H1 (cell line): ENCODE measurements at regions not wholly inside any gene's neighbourhood (a gene's known extent, or its start where the extent isn't known, plus 50 kb on each side); places are given as distances from the start of the nearest gene placed in this dataset.

Experiments
- CTCF ChIA-PET: fragments of 300-600 bp; sonication (Branson Sonifier 250); formaldehyde crosslinking; loops from one replicate; lab custom pipeline; 2021; ENCODE audit not compliant: partially characterized antibody; lab: Charles Lee
- POLR2A ChIA-PET: fragments of 300-600 bp; sonication (Branson Sonifier 250); formaldehyde crosslinking; loops from one replicate; lab custom pipeline; 2021; ENCODE audit warnings: inconsistent platforms; ENCODE audit not compliant: partially characterized antibody; lab: Charles Lee
- DNase-seq, 2 experiments: peaks; one replicate each; pipeline versions ENCODE4 v3.0.0 to v3.0.0-alpha.2; 2010 to 2022; ENCODE audit warnings: low spot score in 2 of 2, low read depth in 1 of 2, mixed read lengths in 1 of 2
- FAIRE-seq: peaks from 2 replicates; lab custom pipeline; 2011; peaks lifted over from hg19 to GRCh38; lab: Jason Lieb, UNC
- H2AFZ ChIP-seq: 2 replicates; pipeline ENCODE4 v1.8.1; 2012; ENCODE audit warnings: low read length, inconsistent platforms
- H2AK5ac ChIP-seq: 2 replicates; pipeline ENCODE4 v1.6.1; 2013; ENCODE audit warnings: low read depth, low read length
- H2BK120ac ChIP-seq: replicated peaks from 2 replicates; pipeline ENCODE3; 2013; ENCODE audit warnings: low read depth, low read length, inconsistent platforms
- H2BK12ac ChIP-seq: 2 replicates; pipeline ENCODE4 v1.6.1; 2013; ENCODE audit warnings: low read depth, low read length
- H2BK15ac ChIP-seq: 2 replicates; pipeline ENCODE4 v1.6.1; 2013; ENCODE audit warnings: low read length
- H2BK20ac ChIP-seq: 2 replicates; pipeline ENCODE4 v1.6.1; 2013; ENCODE audit warnings: low read length
- H2BK5ac ChIP-seq: 2 replicates; pipeline ENCODE4 v1.6.1; 2013; ENCODE audit warnings: low read depth, low read length
- H3K14ac ChIP-seq: 2 replicates; pipeline ENCODE4 v1.6.1; 2013; ENCODE audit warnings: inconsistent platforms; ENCODE audit not compliant: insufficient read length
- H3K18ac ChIP-seq: 2 replicates; pipeline ENCODE4 v1.6.1; 2013; ENCODE audit warnings: low read length; ENCODE audit errors: extremely low read depth
- H3K23ac ChIP-seq: 2 replicates; pipeline ENCODE4 v1.6.1; 2013; ENCODE audit warnings: inconsistent platforms; ENCODE audit not compliant: insufficient read length
- H3K23me2 ChIP-seq: 2 replicates; pipeline ENCODE4 v1.6.1; 2013; ENCODE audit warnings: low read depth, low read length
- H3K27ac ChIP-seq: 2 replicates; pipeline ENCODE4 v1.6.1; 2011; ENCODE audit warnings: low read depth, low read length, inconsistent platforms
- H3K27me3 ChIP-seq, 4 experiments: replicated peaks in 1 of 4; 1 replicate in 1 of 4; 2 replicates in 3 of 4; pipeline versions ENCODE4 v1.6.1 to v1.8.1; 2011 to 2013; ENCODE audit warnings: low read length in 3 of 4, mild to moderate bottlenecking in 3 of 4, inconsistent platforms in 2 of 4, mixed read lengths in 2 of 4, moderate library complexity in 1 of 4; ENCODE audit not compliant: control insufficient read depth in 3 of 4, insufficient read depth in 3 of 4; ENCODE audit errors: extremely low read depth in 1 of 4
- H3K36me3 ChIP-seq, 4 experiments: 2 replicates each; pipeline versions ENCODE4 v1.6.1 to v1.8.1; 2011 to 2013; ENCODE audit warnings: mild to moderate bottlenecking in 4 of 4, low read length in 3 of 4, moderate library complexity in 2 of 4, control low read depth in 1 of 4, inconsistent platforms in 1 of 4; ENCODE audit not compliant: insufficient read depth in 4 of 4, control insufficient read depth in 2 of 4
- H3K4ac ChIP-seq: replicated peaks from 2 replicates; pipeline ENCODE3; 2013; ENCODE audit warnings: low read length, low read depth, mixed read lengths, inconsistent platforms; ENCODE audit not compliant: insufficient read length
- H3K4me1 ChIP-seq, 4 experiments: replicated peaks in 1 of 4; 1 replicate in 1 of 4; 2 replicates in 3 of 4; pipeline versions ENCODE4 v1.6.1 to v1.8.1; 2011 to 2013; ENCODE audit warnings: low read length in 3 of 4, inconsistent platforms in 2 of 4, mixed read lengths in 1 of 4; ENCODE audit not compliant: insufficient read depth in 4 of 4, control insufficient read depth in 3 of 4
- H3K4me2 ChIP-seq, 2 experiments: 2 replicates each; pipeline versions ENCODE4 v1.6.1 to v1.8.1; 2011 to 2013; ENCODE audit warnings: low read depth in 2 of 2, low read length in 2 of 2, control low read depth in 1 of 2, inconsistent platforms in 1 of 2, mild to moderate bottlenecking in 1 of 2; ENCODE audit not compliant: insufficient read depth in 1 of 2
- H3K4me3 ChIP-seq, 4 experiments: fragments of 200-600, 300-600 bp in 1 of 4; sonication (generic), shearing (Covaris generic), sonication (Bioruptor Twin) in 1 of 4; 2 replicates each; pipeline versions ENCODE4 v1.5.1 to v1.8.1; 2011 to 2016; ENCODE audit warnings: low read length in 4 of 4, low read depth in 3 of 4, control low read depth in 2 of 4, inconsistent platforms in 2 of 4, mild to moderate bottlenecking in 2 of 4, mixed read lengths in 1 of 4, moderate library complexity in 1 of 4; ENCODE audit not compliant: insufficient read depth in 2 of 4; ENCODE audit errors: extremely low read depth in 1 of 4
- H3K56ac ChIP-seq: replicated peaks from 2 replicates; pipeline ENCODE3; 2013; ENCODE audit warnings: low read depth, mild to moderate bottlenecking, mixed read lengths, low read length, inconsistent platforms; ENCODE audit not compliant: insufficient read length
- H3K79me1 ChIP-seq: 2 replicates; pipeline ENCODE4 v1.6.1; 2013; ENCODE audit warnings: low read depth, low read length, control low read depth
- H3K79me2 ChIP-seq, 2 experiments: 2 replicates each; pipeline versions ENCODE4 v1.6.1 to v1.8.1; 2012 to 2013; ENCODE audit warnings: low read length in 2 of 2, mild to moderate bottlenecking in 2 of 2, inconsistent platforms in 1 of 2; ENCODE audit not compliant: insufficient read depth in 2 of 2, control insufficient read depth in 1 of 2
- H3K9ac ChIP-seq, 4 experiments: replicated peaks in 1 of 4; 1 replicate in 1 of 4; 2 replicates in 3 of 4; pipeline versions ENCODE4 v1.6.1 to v1.8.1; 2011 to 2013; ENCODE audit warnings: low read depth in 3 of 4, low read length in 3 of 4, control low read depth in 2 of 4, mild to moderate bottlenecking in 2 of 4, moderate library complexity in 2 of 4, inconsistent platforms in 1 of 4; ENCODE audit errors: extremely low read depth in 1 of 4
- H3K9me3 ChIP-seq, 2 experiments: 2 replicates each; pipeline versions ENCODE4 v1.6.1 to v1.8.1; 2012 to 2013; ENCODE audit warnings: mild to moderate bottlenecking in 2 of 2, moderate library complexity in 2 of 2, control low read depth in 1 of 2, inconsistent platforms in 1 of 2, low read depth in 1 of 2, low read length in 1 of 2, mixed read lengths in 1 of 2; ENCODE audit not compliant: insufficient read depth in 2 of 2
- H4K20me1 ChIP-seq, 2 experiments: replicated peaks in 1 of 2; 2 replicates each; pipeline versions ENCODE3 to v1.8.1; 2011 to 2013; ENCODE audit warnings: inconsistent platforms in 2 of 2, low read length in 2 of 2, mild to moderate bottlenecking in 1 of 2; ENCODE audit not compliant: insufficient read depth in 2 of 2, control insufficient read depth in 1 of 2
- H4K5ac ChIP-seq: 2 replicates; pipeline ENCODE4 v1.6.1; 2013; ENCODE audit warnings: low read length, low read depth, mixed read lengths, inconsistent platforms; ENCODE audit not compliant: insufficient read length
- H4K8ac ChIP-seq: 2 replicates; pipeline ENCODE4 v1.8.0; 2013; ENCODE audit warnings: mild to moderate bottlenecking, moderate library complexity, low read length, inconsistent platforms; ENCODE audit not compliant: insufficient read depth; ENCODE audit errors: extremely low read depth
- H4K91ac ChIP-seq: replicated peaks from 2 replicates; pipeline ENCODE3; 2013; ENCODE audit warnings: low read length, mixed read lengths, inconsistent platforms; ENCODE audit not compliant: insufficient read length
- CBX5 ChIP-seq: fragments of 300-800, 300-1000 bp; sonication (generic); IDR thresholded peaks from 2 replicates; pipeline ENCODE4 v1.7.1; 2016; ENCODE audit warnings: antibody characterized with exemption, low read length, low read depth
- POLR2AphosphoS5 ChIP-seq: IDR thresholded peaks from 2 replicates; pipeline ENCODE4 v1.6.1; 2011; ENCODE audit warnings: low read depth, low read length
- SP4 ChIP-seq: IDR thresholded peaks from 2 replicates; pipeline ENCODE4 v1.6.1; 2012; ENCODE audit warnings: low read length, inconsistent platforms

DNA sequence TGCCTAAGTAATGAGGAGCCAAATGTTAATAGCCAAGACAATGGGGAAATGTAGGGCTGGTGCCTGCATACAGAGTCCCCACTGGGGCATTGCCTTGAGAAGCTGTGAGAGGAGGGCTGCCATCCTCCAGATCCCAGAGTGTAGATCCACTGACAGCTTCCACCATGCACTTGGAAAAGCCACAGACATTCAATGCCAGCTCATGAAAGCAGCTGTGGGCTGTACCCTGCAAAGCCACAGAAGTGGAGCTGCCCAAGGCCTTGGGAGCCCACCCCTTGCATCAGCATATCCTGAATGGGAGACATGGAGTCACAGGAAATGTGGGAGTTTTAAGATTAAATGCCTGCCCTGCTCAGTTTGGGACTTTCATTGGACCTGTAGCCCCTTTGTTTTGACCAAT, 244.7 kb downstream of the BTG1 start:
- CTCF ChIA-PET = interaction anchor here (1.2 kb wide), 1 partner anchor 927 kb away, joined by 3 read pairs; no protein-coding TSS in a partner anchor
- no peak overlapping the region for H2BK15ac ChIP-seq
- TF ChIP-seq SP4 = no peak
- no peak for TF ChIP-seq POLR2AphosphoS5
- no peak for TF ChIP-seq CBX5

More for the DNA sequence above, 244.7 kb downstream of the BTG1 start:
- Histone ChIP-seq H3K23ac (no peak overlapping the region), H4K91ac (no peak overlapping the region), H3K36me3 (no peaks in the 10 kb centered on the region), H2AK5ac (no peak overlapping the region), H2BK20ac (no peak overlapping the region), H2BK12ac (no peak overlapping the region), H3K79me2 (no peaks in the 10 kb centered on the region), H3K4ac (no peak overlapping the region), H4K8ac (no peak overlapping the region), H4K5ac (no peak overlapping the region), H2AFZ (no peak overlapping the region), H3K9ac (no peak overlapping the region), H3K4me3 (no peak overlapping the region), H3K56ac (no peak overlapping the region), H3K14ac (no peak overlapping the region), H4K20me1 (no peaks in the 10 kb centered on the region), H3K4me1 (no peaks in the 10 kb centered on the region; a peak in 1 of 7 replicates), H2BK120ac (no peak overlapping the region), H3K27ac (no peak overlapping the region), H3K4me2 (no peak overlapping the region), H2BK5ac (no peak overlapping the region), H3K18ac (no peak overlapping the region), H3K9me3 (peaks cover 0 to 6% of the 10 kb centered on the region in 2 experiments; a peak in 1 of 4 replicates), H3K23me2 (no peaks in the 10 kb centered on the region), H3K79me1 (no peaks in the 10 kb centered on the region), H3K27me3 (no peaks in the 10 kb centered on the region)
- DNase-seq (no peak), FAIRE-seq (no peak)
- POLR2A ChIA-PET = no interaction called here
